GM21381 (cell line): ENCODE measurements at regions not wholly inside any gene's neighbourhood (a gene's known extent, or its start where the extent isn't known, plus 50 kb on each side); places are given as distances from the start of the nearest gene placed in this dataset.
"Not testable (repeated sequence)": the region's sequence is repeated elsewhere in the genome, so short reads cannot be mapped to it uniquely, and the experiment has no call there.

Source experiments
- ATAC-seq: cut with Tn5 transposase; IDR thresholded peaks from one replicate; pipeline ENCODE4 v1.9.1; 2021; ENCODE audit warnings: mild to moderate bottlenecking, moderate library complexity; ENCODE audit not compliant: unreplicated experiment

DNA sequence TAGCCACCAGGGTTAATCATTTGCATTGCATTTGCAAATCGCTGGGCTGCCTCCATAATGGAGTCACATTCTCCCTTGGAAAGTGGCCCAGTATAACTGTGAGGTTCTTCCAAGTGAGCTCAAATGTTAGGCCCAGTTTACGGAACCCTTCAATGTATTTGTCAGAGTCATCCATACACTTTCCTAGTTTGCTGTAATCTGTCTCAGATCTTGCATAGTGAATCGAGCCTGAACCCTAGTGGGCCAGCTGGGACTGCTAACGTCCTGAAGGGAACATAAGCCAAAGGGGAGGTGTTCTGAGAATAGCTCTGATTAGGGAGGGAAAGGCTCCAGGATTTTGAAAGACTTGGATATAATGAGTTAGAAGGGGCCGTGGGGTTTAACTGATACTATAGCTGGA is 406.3 kb downstream of the SLC6A15 start:
- ATAC-seq = no peak

GRCh38 chr12:84502907-84503787 is 409.5 kb downstream of the SLC6A15 start:
- ATAC-seq = peak; percentile 74

GRCh38 chr12:84502180-84502860 is 410.3 kb downstream of the SLC6A15 start:
- ATAC-seq = no peak

DNA sequence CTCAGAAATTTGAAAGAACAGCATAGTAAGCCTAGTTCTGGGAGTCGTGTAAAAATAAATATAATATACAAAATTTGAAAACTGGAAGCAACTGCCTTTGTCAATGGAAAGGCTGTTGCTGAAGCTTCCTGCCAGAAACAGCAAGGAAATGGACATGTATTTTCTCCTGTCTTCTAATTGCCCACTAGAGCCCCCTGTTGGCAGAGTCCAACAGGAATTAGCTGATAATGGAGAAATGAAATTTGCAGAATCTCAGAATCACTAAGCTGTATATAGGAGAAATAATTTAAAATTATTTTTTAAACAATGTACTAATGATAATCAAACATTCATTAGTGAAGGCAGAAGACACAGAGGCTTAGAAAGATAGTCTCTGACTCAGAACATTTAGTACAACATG is 414.8 kb downstream of the SLC6A15 start:
- no peak for ATAC-seq

GRCh38 chr12:84495711-84496110 is 416.9 kb downstream of the SLC6A15 start:
- no peak for ATAC-seq

DNA sequence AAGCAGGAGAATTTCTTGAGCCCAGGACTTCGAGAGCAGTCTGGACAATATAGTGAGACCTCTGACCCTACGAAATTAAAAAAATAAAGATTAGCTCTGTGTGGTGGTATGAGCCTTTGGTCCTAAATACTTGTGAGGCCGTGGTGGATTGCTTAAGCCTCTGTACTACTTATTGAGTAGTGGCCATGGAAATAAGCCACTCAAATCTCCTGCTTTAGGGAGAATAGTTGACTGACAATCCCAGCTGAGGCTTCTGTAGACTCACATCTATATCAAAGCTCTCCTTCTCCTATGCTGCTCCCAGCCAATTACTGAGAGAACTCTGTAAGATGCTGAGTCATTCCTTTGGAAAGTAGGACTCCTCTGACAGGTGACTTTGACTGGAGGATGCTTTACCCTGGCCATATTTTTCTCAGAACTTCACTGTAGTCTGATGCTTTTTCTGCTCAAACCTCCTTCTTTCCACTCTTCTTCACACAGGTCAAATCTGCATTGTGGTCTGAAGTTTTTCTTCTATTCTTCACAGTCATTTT is 420.2 kb downstream of the SLC6A15 start:
- ATAC-seq = no peak

DNA sequence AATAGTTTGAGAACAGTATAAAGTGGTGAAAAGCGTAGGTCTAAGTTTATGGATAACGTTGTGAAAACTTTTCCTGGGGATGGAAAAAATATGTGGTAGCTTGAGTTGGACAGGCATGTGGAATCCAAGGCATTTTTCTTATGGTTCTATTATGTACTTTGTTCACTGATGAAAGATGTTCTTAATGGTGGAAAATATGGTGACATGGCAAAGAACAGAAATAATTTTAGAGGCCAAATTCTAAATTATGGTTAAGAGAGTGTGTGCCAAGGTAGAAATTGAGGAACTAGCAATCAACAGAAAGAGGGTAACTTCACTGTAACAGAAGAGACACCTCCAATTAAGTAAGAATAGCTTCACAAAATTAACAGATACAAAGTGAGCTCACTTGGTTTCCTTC is 427.8 kb downstream of the SLC6A15 start:
- ATAC-seq = no peak

GRCh38 chr12:84480803-84481202 is 431.8 kb downstream of the SLC6A15 start:
- ATAC-seq = no peak

GRCh38 chr12:84470361-84470760 is 442.2 kb downstream of the SLC6A15 start:
- no peak for ATAC-seq

DNA sequence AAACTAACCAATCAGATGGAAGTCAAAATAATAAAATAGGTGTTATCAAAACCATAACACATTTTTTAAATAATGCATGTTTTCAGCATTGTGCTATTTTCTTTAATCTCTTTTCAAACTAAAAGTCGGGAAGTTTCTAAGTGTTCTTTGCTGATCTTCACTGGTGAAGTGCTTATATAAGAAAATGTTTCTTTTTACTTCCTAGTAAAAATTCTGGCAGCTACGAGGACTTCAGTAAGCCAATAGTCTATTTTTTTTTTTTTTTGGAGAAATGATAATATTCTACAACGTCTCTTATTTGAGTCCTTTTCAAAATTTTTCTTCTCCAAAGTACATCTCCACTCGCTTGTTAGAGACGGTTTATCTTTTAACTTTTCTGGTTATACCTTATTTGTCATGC is 448.0 kb downstream of the SLC6A15 start:
- no peak for ATAC-seq

GRCh38 chr12:84463741-84464495 is 448.7 kb downstream of the SLC6A15 start:
- ATAC-seq = no peak

DNA sequence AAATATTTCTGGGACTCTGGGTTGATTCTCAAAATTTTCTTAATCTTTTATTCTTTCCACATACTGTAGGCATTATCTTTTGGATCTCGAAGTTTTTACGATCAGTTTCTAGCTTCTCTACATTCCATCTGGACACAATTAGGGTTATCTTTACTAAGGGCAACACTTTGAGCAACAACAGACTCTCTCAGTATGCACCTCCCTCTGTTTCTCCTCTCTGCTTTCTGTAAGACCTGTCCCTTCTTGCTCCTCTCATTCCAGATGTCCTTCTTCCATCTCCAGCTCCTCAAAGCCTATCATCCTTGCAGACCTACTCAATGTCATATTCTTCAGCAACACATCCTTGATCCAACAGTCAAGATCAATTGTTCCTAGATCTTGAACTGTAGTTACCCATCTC is 457.0 kb downstream of the SLC6A15 start:
- ATAC-seq = no peak

GRCh38 chr12:84446478-84446877 is 466.1 kb downstream of the SLC6A15 start:
- not testable (repeated sequence) for ATAC-seq

GRCh38 chr12:84436134-84436533 is 476.5 kb downstream of the SLC6A15 start:
- ATAC-seq = no peak

DNA sequence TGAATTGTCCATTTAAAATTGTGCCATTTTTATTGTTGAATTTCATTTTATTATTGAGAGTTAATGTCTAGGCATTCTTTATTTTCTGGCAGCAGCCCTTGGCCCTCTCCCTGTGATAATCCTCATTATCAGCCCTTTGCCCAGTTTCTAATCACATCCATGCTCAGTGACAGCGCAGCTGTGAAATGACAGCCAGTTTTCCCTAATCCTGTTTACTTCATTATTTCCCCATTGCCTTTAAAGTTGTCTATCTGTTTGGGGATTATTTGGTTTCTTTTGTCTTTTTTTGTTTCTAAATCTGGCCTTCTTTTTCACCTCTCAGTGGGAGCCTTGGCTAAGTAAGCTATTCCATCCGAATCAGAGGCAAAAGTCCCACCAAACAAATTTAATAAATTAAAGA is 476.9 kb downstream of the SLC6A15 start:
- no peak for ATAC-seq

DNA sequence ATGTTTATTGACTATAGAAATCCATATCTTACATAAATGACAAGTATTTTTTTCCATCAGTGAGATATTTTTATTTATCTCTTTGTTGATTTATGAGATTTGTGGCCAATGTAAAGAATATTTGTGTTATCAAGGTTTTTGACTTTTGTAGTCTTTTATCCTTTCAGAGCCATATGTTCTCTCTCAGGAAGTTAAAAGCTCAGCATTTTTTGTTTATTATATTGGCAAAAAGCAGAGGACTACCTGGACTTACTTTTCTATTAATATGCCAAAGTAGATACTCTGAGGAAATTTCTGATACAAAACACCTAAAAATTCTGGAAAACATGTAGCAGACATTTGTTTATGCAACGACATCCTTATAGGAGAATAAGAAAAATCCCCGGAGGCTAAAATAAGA is 490.3 kb downstream of the SLC6A15 start:
- no peak for ATAC-seq

DNA sequence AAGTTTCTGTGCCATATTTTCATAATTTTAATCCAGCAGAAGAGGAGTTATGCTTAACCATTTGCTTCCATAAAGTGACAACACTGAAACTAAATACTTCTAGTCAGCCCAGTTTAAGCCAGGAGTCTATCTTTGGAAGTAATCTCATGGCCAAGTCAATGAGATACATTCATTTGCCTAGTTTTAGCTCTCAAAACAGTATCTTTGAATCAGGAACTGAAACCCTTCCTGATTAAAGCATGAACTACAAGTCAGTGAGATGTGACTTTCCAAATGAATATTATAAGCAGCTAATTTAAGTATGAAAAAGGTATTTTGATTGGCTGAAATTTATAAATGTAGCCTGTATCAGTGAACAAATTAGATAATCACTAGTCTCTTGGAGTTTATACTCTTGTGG is 491.5 kb downstream of the SLC6A15 start:
- ATAC-seq = no peak

- no peak for ATAC-seq
Observed at GRCh38 chr12:84416626-84417025, 496.0 kb downstream of the SLC6A15 start.

- no peak for ATAC-seq
Observed at GRCh38 chr12:84415946-84416345, 496.7 kb downstream of the SLC6A15 start.

- ATAC-seq = no peak
Observed at GRCh38 chr12:84413656-84414055, 498.9 kb downstream of the SLC6A15 start.

- no peak for ATAC-seq
Observed at GRCh38 chr12:84412226-84412625, 500.4 kb downstream of the SLC6A15 start.
